ENCODE measurements at regions not wholly inside any gene's neighbourhood (a gene's known extent, or its start where the extent isn't known, plus 50 kb on each side); places are given as distances from the start of the nearest gene placed in this dataset.

- DNase-seq (ENCODE audit: low spot score) = no peak
These were observed 112.4 kb upstream of the GDF10 start for GRCh38 chr10:47187592-47187991.

DNA sequence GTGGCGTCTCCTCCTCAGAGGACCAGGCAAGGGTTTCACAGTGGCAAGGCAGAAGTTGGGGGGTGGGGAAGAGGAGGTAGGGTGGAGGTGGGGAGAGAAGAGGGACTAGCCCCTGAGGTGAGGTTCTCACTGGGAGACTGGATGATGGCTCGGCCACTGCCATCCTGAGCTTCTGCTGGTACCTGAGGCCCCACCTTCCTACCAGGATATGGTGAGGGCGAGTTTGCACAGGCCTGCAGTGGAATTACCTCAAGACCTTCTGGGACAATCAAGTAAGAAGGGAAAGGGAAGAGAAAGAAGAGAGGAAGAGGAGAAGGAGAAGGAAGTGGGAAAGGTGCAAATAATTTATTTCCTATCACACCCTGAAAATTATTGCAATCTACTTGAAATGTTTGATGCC lies 111.8 kb upstream of the GDF10 start:
- DNase-seq (ENCODE audit: low spot score) = no peak

DNA sequence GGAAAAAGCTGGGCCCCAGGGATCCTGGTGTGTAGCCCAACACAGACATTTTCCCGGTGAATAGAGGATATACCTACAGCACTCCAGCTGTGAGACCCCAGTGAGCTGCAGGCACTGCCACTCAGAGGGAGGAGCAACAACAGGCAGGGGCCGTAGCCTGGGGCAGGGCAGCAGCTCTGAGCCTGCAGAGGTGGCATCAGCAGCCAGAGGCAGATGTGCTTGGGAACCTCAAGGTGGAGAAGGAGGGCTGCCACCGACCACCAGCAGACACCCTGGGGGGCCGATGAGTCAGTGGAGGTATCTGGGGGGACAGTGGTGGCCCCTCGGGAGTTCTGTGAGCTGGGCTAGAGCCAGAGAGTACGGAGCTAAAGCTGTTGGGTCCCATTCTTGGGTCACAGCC lies 110.2 kb upstream of the GDF10 start:
- DNase-seq (ENCODE audit: low spot score) = no peak

DNA sequence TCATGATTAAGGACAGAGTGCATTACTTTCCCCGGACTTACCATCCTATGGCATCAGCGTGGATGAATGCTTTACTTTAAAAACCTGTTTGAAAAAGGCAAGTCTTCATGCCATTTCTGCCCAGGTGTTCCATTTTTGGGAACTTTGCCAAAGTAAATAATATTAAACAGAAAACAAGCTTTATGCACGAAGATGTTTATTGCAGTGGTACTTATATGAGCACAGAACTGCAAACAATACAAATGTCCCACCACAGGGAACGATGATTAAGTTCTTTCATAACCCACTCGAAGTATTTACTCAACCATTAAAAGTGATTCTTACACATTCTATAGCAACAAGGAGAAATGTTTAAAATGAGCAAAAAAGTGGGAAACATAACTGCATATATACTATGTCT lies 109.7 kb upstream of the GDF10 start:
- no peak for DNase-seq (ENCODE audit: low spot score)

GRCh38 chr10:47190802-47191450 lies 109.1 kb upstream of the GDF10 start:
- no peak for DNase-seq (ENCODE audit: low spot score)

DNA sequence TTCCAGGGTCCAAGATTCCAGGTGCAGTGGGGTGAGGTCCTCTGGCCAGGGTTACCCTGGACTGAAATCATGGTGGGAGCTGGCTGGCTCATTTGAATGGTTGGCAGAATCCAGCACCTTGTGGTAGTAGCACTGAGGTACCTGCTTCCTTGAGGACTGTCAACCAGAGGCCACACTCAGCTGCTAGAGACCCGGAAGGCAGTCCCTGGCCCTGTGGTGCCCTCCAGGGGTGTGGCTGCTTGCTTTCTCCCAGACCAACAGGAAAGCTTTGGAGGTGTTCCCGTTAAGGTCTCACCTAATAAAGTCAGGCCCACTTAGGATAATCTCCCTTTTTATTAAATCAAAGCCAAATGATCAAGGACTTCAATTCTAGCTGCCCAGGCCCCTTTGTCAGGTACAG lies 107.7 kb upstream of the GDF10 start:
- no peak for DNase-seq (ENCODE audit: low spot score)

DNA sequence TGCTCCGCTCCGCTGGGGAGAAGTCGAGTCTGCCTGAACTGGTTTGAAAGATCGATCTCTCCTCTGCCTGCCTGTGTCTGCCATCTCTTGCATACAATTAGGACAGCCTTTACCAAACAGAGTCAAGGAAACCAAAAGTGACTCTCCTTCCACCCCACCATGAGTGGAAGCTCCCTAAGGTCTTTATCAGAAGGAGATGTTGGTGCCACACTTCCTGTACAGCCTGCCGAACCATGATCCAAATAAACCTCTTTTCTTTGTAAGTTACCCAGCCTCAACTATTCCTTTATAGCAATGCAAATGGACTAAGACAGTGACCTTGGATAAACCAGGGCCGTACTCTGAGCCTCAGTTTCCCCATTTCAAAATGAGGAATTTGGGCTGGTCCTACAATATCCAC lies 106.3 kb upstream of the GDF10 start:
- DNase-seq (ENCODE audit: low spot score) = no peak

- no peak for DNase-seq (ENCODE audit: low spot score)
These were observed 104.6 kb upstream of the GDF10 start for GRCh38 chr10:47195274-47195885.

GRCh38 chr10:47196691-47197090 lies 103.3 kb upstream of the GDF10 start:
- no peak for DNase-seq (ENCODE audit: low spot score)

- DNase-seq (ENCODE audit: low spot score) = no peak
These were observed 101.8 kb upstream of the GDF10 start for GRCh38 chr10:47198221-47198620.

GRCh38 chr10:47205192-47205591 lies 94.8 kb upstream of the GDF10 start:
- DNase-seq (ENCODE audit: low spot score) = no peak

GRCh38 chr10:47206449-47207280 lies 93.3 kb upstream of the GDF10 start:
- DNase-seq (ENCODE audit: low spot score) = no peak

DNA sequence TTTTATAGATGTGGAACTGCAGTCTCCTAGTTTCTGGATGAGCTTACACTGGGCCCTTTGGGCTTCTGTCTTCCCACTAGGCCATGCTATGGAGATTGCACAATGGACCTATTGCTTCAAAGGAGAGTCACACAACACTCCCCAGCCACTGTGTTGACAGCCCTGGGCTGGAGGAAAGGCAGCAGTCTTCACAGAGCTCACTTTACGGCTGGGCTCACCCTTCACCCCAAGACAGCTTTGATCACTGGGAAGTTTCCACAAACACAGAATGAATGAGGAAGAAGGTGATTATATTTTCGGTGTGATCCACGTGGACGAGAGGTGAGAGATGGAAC lies 92.7 kb upstream of the GDF10 start:
- no peak for DNase-seq (ENCODE audit: low spot score)

- no peak for DNase-seq (ENCODE audit: low spot score)
These were observed 92.0 kb upstream of the GDF10 start for GRCh38 chr10:47207894-47208469.

GRCh38 chr10:47209466-47209865 lies 90.5 kb upstream of the GDF10 start:
- no peak for DNase-seq (ENCODE audit: low spot score)

DNA sequence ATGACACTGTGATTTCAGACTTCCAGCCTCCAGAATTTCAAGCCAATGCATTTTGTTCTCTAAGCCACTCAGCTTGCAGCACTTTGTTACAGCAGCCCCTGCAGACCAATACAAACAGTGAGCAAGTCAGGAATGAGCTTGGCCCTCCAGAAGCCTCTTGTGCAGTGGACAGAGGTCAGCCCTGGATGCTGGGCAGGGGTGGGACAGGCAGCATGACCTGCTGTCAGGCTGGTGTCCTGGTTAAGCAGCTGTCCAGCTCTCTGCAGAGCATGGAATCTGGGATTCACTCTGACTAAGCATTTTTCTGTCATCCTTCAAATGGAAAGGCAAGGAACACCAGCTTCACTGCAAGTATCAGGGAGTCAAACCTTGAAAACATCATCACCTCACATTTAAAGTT lies 85.5 kb upstream of the GDF10 start:
- DNase-seq (ENCODE audit: low spot score) = no peak

- DNase-seq (ENCODE audit: low spot score) = no peak
These were observed 82.9 kb upstream of the GDF10 start for GRCh38 chr10:47217113-47217512.

GRCh38 chr10:47218803-47219202 lies 81.2 kb upstream of the GDF10 start:
- no peak for DNase-seq (ENCODE audit: low spot score)

DNA sequence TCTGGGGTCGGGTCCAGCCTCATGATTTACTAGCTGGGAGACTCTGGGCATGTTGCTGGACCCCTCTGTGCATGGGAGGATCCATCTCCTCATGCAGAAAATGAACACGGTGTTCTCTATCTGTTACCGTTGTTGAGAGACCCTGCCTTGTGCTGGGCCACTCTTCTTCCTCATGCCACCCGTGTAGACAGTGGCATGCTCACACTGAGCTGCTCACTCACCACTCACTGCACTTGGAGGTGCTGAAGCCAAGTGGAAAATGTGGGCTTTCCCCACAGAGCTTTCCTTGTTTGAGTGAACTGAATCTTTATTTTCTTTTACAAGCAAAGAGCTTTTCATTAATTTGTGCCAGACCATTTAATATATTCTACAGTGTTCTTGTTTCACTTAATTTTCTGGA lies 77.5 kb upstream of the GDF10 start:
- DNase-seq (ENCODE audit: low spot score) = no peak

DNA sequence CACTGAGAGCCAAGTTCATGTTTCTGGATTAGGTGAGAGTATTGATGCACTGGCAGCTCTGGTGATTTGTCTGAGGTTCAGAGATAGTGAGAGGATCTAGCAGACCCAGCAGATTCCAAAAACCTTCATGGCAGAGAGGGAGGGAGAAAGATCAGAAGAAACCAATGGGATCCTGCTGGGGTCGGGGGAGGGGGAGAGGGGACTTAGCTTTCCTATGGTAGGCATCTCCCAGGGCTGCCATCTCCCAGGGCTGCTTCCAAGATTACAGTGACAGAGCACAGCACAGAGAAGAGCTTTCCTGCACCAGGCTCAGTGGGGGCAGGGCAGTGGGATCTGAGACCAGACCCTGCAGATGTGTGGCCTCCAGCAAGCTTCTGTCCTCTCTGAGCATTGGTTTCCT lies 76.8 kb upstream of the GDF10 start:
- DNase-seq (ENCODE audit: low spot score) = no peak

- DNase-seq (ENCODE audit: low spot score) = no peak
These were observed 75.3 kb upstream of the GDF10 start for GRCh38 chr10:47224546-47225218.

Data from mesenteric fat pad (tissue), 1 donor.